ENCODE measurements at regions not wholly inside any gene's neighbourhood (a gene's known extent, or its start where the extent isn't known, plus 50 kb on each side); places are given as distances from the start of the nearest gene placed in this dataset.

DNA sequence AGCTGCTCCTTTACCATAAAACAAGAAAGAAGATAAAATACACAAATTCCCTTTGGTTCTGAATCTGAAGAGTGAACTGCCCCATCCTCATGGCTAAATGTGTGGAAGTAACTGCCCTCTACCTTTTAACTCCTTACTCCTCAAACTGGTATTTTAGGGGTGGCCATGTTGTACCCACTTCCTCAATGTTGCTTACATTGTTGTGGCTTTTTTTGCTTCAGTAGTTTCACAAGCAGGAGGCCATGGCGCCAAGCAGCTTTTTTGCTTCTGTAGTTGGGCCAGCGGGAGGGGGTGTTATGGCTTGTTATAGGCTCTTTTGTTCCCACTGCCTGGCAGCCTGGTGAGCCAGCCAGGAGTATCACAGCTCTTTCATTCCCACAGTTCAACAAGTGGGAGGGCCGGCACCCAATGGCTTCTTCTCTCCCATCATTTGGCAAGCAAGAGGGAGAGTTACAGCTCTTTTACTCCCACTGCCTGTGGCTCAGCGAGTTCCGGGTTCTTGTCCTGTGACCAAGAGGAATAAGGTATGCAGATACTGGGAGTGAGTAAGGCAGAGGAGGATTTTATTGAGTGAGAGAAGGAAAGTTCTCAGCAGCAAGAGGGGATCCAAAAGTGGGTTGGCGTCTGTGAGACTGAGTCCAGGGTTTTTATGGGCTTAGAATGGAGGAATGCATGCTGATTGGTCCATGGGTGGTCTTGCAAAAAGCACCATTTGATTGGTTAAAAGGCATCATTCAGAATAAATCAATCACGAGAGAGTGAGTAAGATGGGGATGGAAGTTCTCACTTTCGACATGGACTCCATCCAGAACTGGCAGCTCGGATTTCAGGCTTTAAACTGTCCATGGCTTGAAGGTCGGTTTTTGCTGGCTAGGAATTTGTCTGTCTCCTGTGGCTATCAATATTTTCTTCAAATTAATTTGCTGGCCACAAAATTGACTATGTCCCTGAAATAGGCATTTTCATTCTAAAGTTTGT, 429.6 kb downstream of the HLX start:
- H3K27ac ChIP-seq = no peak overlapping the region
- peaks cover 0 to 8% (median 0%) of the 10 kb centered on the region in 8 donors for H3K9me3 ChIP-seq
- no peaks in the 10 kb centered on the region for H3K36me3 ChIP-seq
- H3K4me3 ChIP-seq = no peak overlapping the region
- intact Hi-C loops (cut with DNase I; ENCODE audit: low total_unique reads) = no loop called here
- H3K27me3 ChIP-seq (replicated peaks in 1 of 7) = no peaks in the 10 kb centered on the region
- TF ChIP-seq POLR2A (IDR thresholded peaks at IDR 0.05) = no peak
- TF ChIP-seq, protein P1, sequence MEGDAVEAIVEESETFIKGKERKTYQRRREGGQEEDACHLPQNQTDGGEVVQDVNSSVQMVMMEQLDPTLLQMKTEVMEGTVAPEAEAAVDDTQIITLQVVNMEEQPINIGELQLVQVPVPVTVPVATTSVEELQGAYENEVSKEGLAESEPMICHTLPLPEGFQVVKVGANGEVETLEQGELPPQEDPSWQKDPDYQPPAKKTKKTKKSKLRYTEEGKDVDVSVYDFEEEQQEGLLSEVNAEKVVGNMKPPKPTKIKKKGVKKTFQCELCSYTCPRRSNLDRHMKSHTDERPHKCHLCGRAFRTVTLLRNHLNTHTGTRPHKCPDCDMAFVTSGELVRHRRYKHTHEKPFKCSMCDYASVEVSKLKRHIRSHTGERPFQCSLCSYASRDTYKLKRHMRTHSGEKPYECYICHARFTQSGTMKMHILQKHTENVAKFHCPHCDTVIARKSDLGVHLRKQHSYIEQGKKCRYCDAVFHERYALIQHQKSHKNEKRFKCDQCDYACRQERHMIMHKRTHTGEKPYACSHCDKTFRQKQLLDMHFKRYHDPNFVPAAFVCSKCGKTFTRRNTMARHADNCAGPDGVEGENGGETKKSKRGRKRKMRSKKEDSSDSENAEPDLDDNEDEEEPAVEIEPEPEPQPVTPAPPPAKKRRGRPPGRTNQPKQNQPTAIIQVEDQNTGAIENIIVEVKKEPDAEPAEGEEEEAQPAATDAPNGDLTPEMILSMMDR (IDR thresholded peaks at IDR 0.05 in 8 of 11, conservative IDR thresholded peaks at IDR 0.05 in 3 of 11) = no peak
- no peak for TF ChIP-seq POLR2AphosphoS5 (IDR thresholded peaks at IDR 0.05)
- WGBS, 5 donors = 82 to 92% (median 87%) methylated on average over 10 of the region's 10 CpGs
- H3K4me1 ChIP-seq = no peaks in the 10 kb centered on the region
- no peak for DNase-seq

DNA sequence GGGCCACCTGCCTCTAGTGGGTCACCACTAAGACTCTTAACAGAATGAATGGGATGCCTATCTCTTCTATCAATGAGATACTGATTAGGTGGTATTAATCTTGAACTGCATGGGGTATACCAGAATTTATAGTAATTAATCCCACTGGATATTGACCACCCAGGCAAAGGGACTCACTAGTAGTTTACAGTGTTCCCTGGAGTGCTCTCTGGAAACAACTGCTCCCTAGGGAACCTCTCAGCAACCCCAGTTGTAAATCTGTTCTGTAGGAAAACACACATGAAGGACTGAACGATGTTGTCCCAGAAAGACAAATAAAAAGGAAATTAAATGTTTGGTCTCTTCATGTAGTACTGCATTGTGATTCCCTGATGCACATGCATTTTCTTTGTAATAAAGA, 430.5 kb downstream of the HLX start:
- Histone ChIP-seq H3K36me3 (no peaks in the 10 kb centered on the region), H3K27me3 (replicated peaks in 1 of 7) (no peaks in the 10 kb centered on the region), H3K27ac (no peak overlapping the region), H3K9me3 (peaks cover 0 to 8% (median 0%) of the 10 kb centered on the region in 8 donors), H3K4me3 (no peak overlapping the region), H3K4me1 (no peaks in the 10 kb centered on the region)
- intact Hi-C loops (cut with DNase I; ENCODE audit: low total_unique reads) = no loop called here
- TF ChIP-seq POLR2AphosphoS5 (IDR thresholded peaks at IDR 0.05) (no peak), POLR2A (IDR thresholded peaks at IDR 0.05) (no peak)
- TF ChIP-seq, protein P1 (IDR thresholded peaks at IDR 0.05 in 8 of 11, conservative IDR thresholded peaks at IDR 0.05 in 3 of 11) = no peak
- DNase-seq = no peak
- WGBS, 5 donors = 75 to 92% (median 84%) methylated on average over 1 of the region's 1 CpG

DNA sequence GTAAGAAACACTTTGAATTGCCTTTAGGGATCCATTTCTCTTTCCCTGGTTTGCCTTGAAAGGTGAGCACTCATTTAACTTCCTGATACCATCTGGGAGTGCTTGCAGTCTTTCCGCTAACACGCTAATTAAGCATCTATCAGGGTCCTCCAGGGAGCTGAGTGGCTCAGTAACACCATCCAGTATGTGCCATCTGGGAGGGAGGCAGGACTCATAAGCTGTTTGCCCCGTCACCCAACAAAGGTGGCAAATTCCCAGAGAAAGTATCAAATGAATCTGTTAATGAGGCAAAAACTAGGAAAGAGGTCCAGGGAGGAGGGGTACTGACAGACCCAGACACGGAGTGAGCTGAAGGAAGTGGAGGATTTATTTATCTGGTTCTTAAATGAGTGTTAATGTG, 430.9 kb downstream of the HLX start:
- H3K27ac ChIP-seq = no peak overlapping the region
- 74 to 87% (median 85%) methylated on average over 4 of the region's 4 CpGs for WGBS, 5 donors
- DNase-seq = no peak
- intact Hi-C loops (cut with DNase I; ENCODE audit: low total_unique reads) = no loop called here
- H3K27me3 ChIP-seq (replicated peaks in 1 of 7) = no peaks in the 10 kb centered on the region
- no peaks in the 10 kb centered on the region for H3K4me1 ChIP-seq
- peaks cover 0 to 8% (median 0%) of the 10 kb centered on the region in 8 donors for H3K9me3 ChIP-seq
- no peak overlapping the region for H3K4me3 ChIP-seq
- no peaks in the 10 kb centered on the region for H3K36me3 ChIP-seq
- no peak for TF ChIP-seq POLR2AphosphoS5 (IDR thresholded peaks at IDR 0.05)
- TF ChIP-seq, protein P1 (IDR thresholded peaks at IDR 0.05 in 8 of 11, conservative IDR thresholded peaks at IDR 0.05 in 3 of 11) = no peak
- TF ChIP-seq POLR2A (IDR thresholded peaks at IDR 0.05) = no peak

DNA sequence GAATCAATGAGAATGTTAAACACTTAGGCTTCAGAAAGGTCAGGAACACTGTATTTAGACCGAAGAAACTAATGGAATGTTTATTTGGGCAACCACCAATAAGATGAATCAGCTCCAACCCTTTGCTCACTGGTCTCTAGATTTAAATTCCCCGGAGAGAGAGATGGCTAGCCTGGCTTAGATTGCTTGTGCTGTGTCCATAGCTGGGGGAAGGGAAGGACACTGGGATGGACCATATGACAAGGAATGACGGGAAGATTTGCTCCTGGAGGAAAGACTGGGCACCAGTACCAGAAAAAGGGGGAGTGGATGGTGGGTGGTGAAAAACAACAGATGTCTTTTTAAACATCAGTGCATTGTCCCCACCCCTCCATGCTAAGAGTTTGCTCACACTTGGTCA, 426.6 kb downstream of the DUSP10 start:
- no peaks in the 10 kb centered on the region for H3K9me3 ChIP-seq
- no peaks in the 10 kb centered on the region for H3K27me3 ChIP-seq (replicated peaks in 1 of 7)
- no peak for DNase-seq
- 47 to 78% (median 58%) methylated on average over 3 of the region's 3 CpGs for WGBS, 5 donors
- H3K4me1 ChIP-seq = no peaks in the 10 kb centered on the region
- H3K4me3 ChIP-seq = no peak overlapping the region
- H3K27ac ChIP-seq = no peak overlapping the region
- H3K36me3 ChIP-seq = no peaks in the 10 kb centered on the region
- TF ChIP-seq POLR2A (IDR thresholded peaks at IDR 0.05) (no peak), POLR2AphosphoS5 (IDR thresholded peaks at IDR 0.05) (no peak)
- TF ChIP-seq, protein P1 (IDR thresholded peaks at IDR 0.05 in 8 of 11, conservative IDR thresholded peaks at IDR 0.05 in 3 of 11) = no peak
- intact Hi-C loops (cut with DNase I; ENCODE audit: low total_unique reads) = no loop called here

Measured in spleen (tissue), 11 donors.